NCI-H2227 treated with DMSO at 0.1 percent for 48 hours (cell line): ENCODE measurements at regions not wholly inside any gene's neighbourhood (a gene's known extent, or its start where the extent isn't known, plus 50 kb on each side); places are given as distances from the start of the nearest gene placed in this dataset.
A peak's percentile ranks its signal among the peaks of the same experiment; 100 is the strongest.

Source experiments
- DNase-seq: peaks from one replicate; lab custom pipeline; 2025; lab: John Stamatoyannopoulos, UW

DNA sequence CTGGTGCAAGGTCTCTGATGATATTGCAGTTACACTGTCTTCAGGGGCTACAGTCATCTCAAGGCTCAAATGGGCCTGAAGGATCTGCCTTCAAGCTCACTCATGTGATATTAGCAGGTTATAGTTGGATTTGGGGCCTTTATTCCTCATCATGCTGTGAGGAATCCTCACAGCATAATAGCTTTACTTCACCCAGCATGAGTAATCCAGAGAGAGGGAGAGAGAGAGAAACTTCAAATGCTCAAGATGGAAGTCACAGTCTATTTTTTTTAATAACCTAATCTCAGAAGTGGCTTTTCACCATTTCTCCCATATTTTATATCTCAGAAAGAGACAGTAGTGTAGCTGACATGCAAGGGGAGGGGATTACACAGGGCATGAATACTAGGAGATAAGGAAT lies 658.7 kb downstream of the EPHA4 start:
- no peak for DNase-seq

DNA sequence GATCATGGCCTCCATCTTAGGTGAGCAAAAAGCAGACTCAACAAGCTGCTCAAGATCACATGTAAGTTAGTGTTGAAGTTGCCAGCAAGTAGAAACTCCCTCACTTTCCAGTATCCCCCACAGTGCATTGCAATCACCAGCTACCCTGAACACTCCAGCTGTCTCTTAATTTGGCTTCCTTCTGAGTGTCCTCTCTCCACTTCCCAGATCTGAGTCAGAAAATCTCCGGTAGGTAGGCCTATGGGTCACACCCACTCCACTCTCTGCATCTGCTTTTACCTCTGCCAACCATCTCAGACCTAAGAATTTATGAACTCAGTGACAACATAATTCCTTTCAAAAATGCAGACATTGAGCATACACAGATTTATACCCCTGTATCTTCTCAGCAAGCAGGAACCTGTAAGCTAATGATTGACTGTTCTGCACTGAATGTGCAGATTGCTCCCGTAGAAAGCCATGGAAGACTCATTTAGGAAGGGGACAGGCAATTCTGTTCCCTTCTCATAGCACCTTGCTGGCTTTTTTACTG lies 656.9 kb downstream of the EPHA4 start:
- no peak for DNase-seq

DNA sequence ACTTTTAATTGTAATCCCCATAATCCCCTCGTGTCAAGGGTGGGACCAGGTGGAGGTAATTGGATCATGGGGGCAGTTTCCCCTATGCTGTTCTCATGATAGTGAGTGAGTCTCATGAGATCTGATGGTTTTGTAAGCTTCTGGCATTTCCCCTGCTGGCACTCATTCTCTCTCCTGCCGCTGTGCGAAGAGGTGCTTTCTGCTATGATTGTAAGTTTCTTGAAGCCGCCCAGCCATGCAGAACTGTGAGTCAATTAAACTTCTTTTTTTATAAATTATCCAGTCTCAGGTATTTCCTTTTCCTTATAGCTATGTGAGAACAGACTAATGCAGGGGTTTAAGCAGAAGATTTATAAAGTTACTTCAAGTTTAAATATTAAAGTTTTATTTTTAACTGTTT lies 655.2 kb downstream of the EPHA4 start:
- no peak for DNase-seq

DNA sequence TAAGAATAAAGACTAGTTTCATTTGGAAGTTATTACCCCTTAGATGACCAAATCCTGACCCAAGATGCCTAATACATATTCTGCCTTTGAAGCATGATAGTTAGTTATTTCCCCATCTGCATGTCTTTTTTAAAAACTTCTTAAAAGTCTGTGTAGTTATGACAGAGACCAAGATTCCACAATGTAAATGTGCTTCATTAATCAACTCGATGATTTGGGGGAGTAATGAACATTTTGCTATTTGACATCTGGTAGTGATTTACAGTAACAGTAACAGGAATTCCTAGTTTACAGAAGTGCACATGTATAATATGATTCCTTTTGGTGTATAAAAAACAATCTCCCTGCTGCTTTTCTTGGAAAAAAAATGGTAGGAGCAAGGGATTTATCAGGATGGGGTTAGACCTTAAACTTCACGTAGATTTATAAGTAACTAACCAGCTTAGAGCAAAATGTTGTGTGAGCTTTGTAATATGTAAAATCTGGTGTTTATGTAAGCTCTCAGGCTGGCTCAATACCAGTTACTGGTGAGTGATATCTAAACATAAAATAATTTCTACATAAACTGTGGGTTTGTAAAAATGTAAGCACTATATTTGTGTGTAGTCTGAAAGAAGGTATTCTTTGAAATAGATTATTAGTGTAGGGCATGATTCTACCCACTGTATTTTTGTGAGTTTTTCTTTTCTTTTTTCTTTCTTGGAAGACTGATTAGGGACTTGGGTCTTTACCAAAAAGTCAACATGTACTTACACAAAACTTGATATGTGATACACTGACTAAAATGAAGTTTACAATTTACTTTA lies 641.6 kb downstream of the EPHA4 start:
- DNase-seq = no peak

DNA sequence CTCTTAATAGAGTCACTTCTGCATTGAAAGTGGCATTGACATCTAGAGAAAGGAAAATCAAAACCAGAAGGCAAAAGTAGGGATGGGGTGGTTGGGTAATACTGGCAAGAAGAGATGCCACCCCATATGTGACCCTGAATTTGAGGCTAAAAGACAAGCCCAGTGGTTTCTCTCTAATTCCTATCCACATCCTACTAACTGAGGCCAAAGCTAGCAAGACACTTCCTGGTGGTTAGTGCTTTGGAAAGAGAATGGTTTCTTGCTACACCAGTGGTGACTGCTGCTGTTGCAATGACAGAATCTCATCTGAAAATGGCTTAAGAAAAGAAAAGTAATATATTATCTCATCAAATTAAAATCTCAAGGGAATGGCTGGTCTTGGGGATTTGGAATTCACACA lies 640.6 kb downstream of the EPHA4 start:
- DNase-seq = no peak

DNA sequence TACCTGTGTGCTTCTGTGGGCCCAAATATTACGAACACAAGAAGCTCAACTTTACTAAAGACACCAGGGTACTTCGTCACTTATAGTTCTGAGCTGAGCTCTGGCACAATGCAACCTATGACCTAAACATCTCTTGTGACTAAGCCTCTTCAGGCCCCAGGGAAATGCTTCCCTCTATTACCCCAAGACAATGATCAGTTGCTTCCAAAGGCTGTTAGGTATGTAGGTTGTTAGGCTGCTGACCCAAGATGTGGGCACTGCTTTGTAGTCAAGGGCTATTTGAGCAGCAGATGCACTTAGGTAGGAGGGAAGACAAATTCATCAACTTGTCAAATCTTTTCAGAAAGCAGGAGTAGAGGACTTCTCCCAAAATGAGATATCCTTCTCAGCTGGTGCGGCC lies 640.1 kb downstream of the EPHA4 start:
- no peak for DNase-seq

DNA sequence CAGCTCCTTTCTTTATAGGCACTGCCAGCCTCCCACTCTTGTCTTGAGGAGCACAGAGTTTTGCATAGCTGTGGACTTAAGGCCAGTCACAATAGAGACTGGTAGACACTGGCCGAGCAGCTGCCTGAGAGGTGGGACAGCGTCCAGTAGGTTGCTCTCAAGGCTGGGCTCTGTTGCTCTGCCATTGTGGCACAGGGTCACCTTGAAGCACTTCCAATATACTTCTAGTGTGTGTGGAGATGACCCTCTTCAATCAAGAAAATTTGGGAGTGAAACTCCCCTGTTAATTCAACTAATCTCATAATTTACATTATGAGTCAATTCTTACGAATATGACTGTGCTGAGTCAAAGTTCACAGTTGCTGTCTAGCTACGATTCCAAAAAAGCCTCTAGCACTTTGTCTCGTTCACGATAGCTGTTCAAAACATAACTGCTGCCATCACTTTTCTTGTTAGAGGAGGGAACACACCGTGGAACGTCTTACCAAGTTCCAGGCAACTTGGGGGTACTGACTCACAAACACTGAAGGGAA lies 636.2 kb downstream of the EPHA4 start:
- no peak for DNase-seq

DNA sequence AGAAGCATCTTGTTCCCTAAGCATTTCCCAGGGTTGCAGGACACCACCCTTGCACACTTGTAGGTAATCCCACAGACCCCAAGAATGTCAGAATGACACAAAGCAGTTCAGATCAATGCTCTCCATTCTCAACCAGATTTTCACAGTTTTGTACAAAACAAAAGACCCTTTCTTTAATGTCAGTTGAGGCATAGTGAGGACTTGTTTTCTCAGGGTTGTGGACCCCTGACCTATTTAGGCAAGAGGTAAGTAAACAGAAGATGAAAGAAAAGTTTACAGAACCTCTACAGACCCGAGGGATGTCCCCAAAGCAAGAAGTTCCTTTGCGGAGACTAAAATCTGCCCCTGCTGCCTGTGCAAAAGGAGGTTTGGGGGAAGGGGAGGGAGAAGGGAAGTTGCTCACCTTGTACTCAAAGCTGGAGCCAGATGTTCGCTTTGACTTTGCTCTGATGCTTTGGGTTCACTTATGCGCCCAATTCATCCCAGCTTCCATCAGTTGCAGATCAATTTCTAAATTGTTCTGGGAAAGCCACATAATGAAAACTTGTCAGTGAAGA lies 635.4 kb downstream of the EPHA4 start:
- DNase-seq = no peak

DNA sequence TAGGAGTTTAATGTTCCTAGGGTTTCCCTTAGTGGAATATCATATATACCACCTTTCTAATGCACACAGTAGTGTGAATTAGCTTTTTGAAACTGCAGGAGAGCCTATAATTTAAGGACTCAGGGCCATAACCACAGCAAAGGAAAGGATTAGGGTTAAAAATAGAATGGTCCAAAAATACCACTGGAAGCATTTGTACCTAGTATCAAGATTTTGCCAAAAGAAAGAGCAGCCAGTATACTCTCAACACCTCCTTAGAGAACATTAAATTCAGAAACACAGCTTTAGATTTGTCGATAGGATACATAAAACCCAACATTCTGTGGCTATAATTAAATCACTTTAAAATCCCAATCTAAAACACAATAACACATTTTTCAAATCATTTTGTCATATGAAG lies 634.9 kb downstream of the EPHA4 start:
- DNase-seq = peak; percentile 23

DNA sequence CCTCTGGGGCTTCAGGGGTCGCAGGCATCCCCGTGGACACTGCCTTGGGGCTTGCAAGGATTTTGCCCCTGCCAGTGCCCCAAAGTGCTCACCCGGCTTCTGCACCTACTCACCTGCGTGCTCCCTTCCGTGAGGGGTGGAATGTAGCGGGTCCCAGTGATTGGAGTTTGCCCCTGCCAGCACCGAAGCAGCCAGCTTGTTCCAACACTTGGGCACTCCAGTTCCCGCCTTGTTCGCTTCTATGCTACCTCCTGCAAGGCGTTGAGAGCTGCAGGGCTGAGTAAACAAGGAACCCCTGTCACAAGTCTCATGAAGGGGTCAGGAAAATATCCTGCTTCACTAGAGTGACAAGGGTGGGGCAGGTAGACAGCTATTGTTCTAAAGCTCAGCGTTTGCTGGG lies 631.5 kb downstream of the EPHA4 start:
- no peak for DNase-seq

DNA sequence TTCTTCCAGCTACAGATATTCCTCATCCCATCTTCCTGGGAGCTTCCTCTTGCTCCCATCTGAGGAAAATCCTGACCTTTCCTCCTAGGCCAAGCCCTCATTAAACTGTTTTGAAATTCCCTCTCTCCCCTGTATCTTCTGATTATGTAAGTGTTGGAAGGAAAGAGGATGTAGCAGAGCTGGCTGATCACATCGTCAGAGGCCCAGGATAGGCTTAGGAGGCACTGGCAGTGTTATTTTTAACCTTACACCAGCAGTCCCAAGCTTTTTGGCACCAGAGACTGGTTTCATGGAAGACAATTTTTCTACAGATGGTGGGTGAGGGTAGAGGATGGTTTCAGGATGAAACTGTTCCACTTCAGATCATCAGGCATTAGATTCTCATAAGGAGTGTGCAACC lies 630.4 kb downstream of the EPHA4 start:
- DNase-seq = no peak

DNA sequence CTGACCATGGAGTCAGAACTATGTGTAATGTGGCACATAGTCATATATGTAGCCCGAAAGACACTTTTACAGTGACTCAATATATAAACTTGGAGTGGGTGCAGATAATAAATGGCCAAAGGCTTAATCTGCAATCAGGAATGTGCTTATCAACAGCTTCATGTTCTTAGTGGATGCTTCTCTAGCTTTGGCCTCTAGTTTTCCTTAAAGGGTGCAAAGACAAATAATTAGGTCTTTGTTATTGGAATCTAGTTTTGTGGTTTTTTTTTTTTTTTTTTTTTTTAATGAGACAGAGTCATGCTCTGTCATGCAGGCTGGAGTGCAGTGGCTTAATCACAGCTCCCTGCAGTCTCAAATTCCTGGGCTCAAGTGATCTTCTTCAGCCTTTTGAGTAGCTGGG lies 625.6 kb downstream of the EPHA4 start:
- no peak for DNase-seq

DNA sequence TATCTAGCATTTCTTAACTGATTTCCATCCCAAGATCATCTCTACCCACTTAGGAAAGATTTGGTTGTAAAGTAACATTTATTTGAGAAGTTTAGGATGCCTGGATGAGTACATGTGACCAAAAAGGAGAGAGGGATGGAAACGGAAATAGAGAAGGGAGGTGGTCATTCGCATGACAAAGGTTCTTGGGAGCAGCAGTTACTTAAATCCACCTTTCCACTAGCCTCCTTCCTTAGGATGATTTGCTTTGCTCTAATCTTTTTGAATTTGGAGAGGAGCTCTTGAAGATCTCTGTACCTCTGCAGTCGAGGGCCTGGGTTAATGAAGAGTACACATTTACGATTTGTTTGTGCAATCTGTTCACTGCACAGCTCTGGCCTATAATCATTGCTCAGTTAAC lies 623.5 kb downstream of the EPHA4 start:
- DNase-seq = no peak

DNA sequence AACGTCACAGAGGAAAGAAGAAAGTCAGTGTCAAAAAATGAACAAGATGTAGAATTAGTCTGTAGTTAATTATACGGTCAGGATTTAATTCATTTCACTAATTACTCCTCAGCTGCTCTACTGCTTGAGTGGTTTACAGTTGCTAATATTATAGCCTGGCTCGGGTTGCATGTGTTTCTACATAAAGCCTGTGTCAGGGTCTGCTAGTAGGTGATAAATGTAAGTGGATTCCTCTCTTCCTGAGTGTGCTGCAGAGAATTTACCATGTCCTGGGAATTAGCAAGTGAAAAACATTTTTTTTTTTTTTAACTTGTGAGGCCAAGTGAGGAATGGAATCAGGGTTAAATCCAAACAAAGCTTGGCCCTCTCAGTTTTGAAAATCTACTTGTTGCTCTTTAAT lies 622.6 kb downstream of the EPHA4 start:
- no peak for DNase-seq

DNA sequence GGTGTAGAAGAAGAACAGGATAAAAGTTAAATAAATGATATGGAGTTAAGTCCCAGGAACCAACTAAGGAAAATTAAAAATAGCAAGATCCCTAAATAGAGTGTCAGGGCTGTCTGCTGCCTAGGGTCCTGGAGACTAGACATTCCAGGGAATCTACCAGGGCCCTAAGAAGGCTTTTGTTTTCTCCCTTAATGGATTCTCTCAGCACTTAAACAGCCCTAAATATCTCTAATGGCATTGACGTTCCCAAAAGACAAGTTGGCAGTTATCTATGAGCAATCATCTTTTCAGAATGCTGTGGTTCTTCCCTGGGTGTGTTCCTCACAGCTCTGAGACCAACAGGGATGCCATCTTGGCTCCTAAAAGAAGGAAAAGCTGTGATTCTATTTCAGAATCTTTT lies 616.3 kb downstream of the EPHA4 start:
- DNase-seq = no peak

DNA sequence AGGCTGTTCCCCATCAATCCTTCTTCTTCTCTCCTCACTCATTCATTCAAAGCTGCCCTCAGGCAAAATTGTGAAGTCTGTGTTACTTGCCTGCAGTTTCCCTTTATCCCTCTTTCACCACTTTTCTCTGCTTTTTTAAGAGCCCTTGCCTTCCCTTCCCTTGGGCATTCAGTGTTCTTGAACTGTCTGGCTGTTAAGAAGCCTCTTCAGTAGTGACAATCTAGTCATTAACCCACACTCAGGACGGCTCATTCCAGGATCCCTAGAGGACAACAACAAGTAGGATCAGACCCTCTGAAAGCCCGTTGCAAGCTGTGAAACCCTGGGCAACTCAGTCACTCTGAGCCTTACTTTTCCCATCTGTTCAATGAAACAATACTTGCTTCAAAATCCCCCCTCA lies 615.7 kb downstream of the EPHA4 start:
- no peak for DNase-seq

DNA sequence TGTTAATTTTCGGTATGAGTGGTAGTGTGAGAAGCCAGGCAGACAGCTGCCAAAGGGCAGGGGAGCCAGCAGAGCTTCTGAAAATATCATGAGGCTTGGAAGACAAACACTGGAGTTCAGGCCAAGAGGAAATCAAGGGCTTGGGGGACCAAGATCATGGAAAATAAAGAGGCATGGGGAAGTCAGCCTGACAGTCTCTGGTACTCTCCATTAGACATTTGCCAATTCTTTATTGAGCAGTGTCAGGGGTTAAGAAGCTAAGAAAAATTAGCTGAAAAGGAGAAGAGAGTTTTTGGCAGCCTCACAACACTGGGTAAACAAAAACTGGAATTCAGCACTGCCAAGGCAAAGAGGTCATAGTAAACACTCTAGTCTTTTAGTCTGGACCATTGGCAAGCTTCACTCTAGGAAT lies 612.7 kb downstream of the EPHA4 start:
- DNase-seq = no peak

DNA sequence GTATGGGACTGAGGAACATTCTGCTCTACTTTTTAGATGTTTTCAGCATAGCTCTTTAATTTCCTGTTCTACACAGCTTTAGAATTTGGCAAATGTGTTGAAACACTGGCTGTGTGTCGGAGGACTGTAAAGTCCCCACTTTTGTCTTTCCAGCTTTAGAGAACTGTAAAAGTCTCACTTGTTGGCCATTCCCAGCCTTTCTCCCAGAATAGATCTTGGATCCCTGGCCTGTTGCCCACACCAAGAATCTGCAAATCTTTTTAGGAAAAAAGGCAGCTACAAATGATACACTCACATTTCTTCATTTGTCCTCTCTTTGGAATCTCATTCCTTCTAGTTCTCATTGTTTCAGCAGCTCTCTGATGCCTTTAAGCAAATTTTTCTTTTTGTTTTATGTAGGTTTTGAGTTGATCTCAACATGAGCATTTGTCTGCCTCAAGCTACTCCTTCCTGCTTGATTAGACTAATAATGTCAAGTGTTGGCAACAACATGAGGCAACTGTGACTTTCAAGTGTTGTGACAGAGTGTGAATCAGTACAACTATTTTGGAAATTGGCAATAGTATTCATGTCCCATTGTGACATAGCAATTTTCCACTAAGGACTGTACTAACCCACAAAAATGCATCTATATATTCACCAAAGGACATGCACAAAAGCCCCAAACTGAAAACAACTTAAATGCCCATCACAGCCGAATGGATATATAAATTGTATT lies 610.8 kb downstream of the EPHA4 start:
- no peak for DNase-seq

DNA sequence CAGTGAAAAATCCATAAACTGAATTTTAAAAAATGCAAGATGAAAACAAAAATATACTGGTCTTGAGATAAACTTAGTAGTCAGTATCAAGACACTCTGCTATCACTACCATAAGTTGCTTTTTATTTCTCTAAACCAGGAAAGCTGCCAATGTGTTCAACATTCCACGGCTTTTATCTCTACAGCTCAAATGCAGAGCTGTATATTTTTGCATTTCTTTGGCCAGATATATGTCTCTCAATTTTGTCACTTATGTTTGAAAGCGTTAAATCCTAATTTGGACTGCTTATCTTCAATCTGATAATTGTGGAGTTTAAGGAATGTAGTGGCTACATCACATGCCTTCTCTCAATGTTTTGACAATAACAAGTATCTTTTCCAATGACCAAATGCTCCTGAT lies 609.5 kb downstream of the EPHA4 start:
- DNase-seq = no peak

DNA sequence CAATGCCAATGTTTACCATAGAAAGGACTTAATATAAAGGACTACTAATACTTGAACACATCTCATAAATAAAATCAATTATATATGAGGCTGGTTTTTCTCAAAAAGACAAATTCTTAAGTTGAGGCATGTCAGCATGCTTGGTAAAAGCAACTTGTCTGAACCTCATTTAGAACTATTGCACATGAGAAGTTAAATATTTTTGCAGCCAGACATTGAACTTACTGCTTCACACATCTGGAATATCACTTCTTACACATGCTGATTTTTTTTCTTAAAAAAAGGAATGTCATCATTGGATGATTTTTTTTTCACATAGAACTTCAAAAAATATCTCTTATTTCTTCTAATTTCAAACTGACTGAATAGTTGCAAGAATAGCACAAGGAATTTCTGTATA lies 609.0 kb downstream of the EPHA4 start:
- no peak for DNase-seq

DNA sequence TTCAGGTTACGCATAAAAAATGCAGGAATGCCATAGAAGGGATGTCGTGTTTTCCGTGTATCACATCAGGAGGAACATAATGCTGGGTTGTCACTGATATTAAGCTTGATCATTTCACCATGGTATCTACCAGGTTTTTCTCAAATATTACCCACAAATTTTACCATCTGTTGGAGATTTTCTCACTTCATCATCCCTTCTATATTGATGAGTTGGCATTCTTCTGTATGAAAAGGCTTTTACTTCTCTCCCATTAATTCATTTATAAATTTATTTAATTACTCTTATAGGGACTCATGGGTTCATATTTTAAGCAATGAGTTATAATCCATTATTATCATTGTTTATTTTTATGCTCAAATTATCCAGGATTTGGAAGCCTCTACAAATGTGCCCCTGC lies 608.2 kb downstream of the EPHA4 start:
- no peak for DNase-seq

DNA sequence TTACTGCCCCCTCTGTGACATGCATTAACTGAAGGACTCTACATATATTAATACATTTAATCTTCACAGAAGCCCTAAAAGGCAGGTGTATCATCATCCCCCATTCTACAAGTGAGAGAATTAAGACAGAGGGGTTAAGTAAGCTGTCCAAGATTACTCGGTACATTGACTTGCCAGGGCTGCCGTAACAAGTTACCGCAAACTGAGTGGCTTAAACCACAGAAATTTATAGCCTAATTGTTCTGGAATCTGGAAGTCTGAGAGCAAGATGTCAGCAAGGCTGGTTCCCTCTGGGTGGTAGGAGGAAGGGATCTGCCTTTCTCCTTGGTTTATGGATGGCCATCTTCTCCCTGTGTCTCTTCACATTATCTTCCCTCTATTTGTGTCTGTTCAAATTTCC lies 605.5 kb downstream of the EPHA4 start:
- DNase-seq = no peak

DNA sequence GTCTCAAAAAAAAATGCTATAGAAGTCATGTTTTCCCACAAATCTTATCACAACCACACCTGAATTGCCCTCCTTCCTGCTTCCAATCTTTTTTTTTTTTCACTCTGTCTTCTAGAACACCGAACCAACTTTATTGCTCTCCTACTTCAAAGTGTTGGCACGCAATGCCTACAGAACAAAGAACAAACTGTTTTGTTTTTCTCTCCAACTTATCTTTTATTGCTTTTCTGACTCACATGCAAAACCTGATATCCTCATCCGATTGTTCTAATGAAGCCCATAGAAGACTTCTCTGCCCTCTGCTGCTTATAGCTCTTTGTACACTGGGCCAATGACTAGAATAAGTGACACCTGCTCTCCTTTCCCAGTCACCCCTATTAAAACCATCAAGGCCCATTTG lies 602.8 kb downstream of the EPHA4 start:
- no peak for DNase-seq
